A673 (cell line): ENCODE measurements at regions not wholly inside any gene's neighbourhood (a gene's known extent, or its start where the extent isn't known, plus 50 kb on each side); places are given as distances from the start of the nearest gene placed in this dataset.

ENCODE experiments used
- BruUV-seq: library from RNA; stranded (reverse); fragments of 400-500 nt; replicated peaks from 2 replicates; lab custom pipeline; 2021; lab: Mats Ljungman, UMichigan
- CTCF ChIA-PET: fragments of 300-600 bp; sonication (Branson Sonifier 250); formaldehyde crosslinking; loops from one replicate; lab custom pipeline; 2022; ENCODE audit warnings: antibody characterized with exemption; lab: Charles Lee
- POLR2A ChIA-PET: fragments of 300-600 bp; sonication (Branson Sonifier 250); formaldehyde crosslinking; loops from one replicate; lab custom pipeline; 2022; ENCODE audit warnings: antibody characterized with exemption; ENCODE audit not compliant: low non-redundant PET; lab: Charles Lee
- DNase-seq: peaks from one replicate; pipeline ENCODE4 v3.0.0-alpha.2; 2015; ENCODE audit warnings: low spot score
- H3K27ac ChIP-seq: fragments of 200-600 bp; sonication (generic); 2 replicates; pipeline ENCODE4 v1.5.1; 2016; ENCODE audit warnings: mixed run types, low read depth, mild to moderate bottlenecking, mixed read lengths, antibody characterized with exemption, low read length; ENCODE audit not compliant: poor library complexity, severe bottlenecking
- H3K27me3 ChIP-seq: fragments of 200-600 bp; sonication (generic); replicated peaks from 2 replicates; pipeline ENCODE4 v1.6.1; 2017; ENCODE audit warnings: mixed run types, low read depth, mild to moderate bottlenecking, mixed read lengths, antibody characterized with exemption, low read length; ENCODE audit not compliant: insufficient read depth, poor library complexity
- H3K36me3 ChIP-seq: fragments of 200-600 bp; sonication (generic); 2 replicates; pipeline ENCODE4 v1.6.1; 2016; ENCODE audit warnings: mixed run types, mild to moderate bottlenecking, mixed read lengths, antibody characterized with exemption, low read length; ENCODE audit not compliant: insufficient read depth, poor library complexity, severe bottlenecking
- H3K4me1 ChIP-seq: fragments of 200-600 bp; sonication (generic); 2 replicates; pipeline ENCODE4 v1.6.1; 2017; ENCODE audit warnings: mixed run types, mild to moderate bottlenecking, mixed read lengths, antibody characterized with exemption, low read length; ENCODE audit not compliant: insufficient read depth, poor library complexity, severe bottlenecking
- H3K4me3 ChIP-seq: fragments of 200-600 bp; sonication (generic); 2 replicates; pipeline ENCODE4 v1.5.1; 2016; ENCODE audit warnings: low read depth, mixed run types, mild to moderate bottlenecking, mixed read lengths, low read length; ENCODE audit not compliant: poor library complexity, severe bottlenecking
- H3K9me3 ChIP-seq: fragments of 200-600 bp; sonication (generic); 2 replicates; pipeline ENCODE4 v1.6.1; 2016; ENCODE audit warnings: mixed run types, low read depth, mild to moderate bottlenecking, mixed read lengths, antibody characterized with exemption, low read length; ENCODE audit not compliant: poor library complexity, severe bottlenecking
- EZH2 ChIP-seq: fragments of 200-600 bp; sonication (generic); IDR thresholded peaks from 2 replicates; pipeline ENCODE4 v1.6.1; 2017; ENCODE audit warnings: borderline replicate concordance, low read depth, mild to moderate bottlenecking, mixed read lengths, antibody characterized with exemption, low read length; ENCODE audit not compliant: poor library complexity, severe bottlenecking
- intact Hi-C: fragments of 100-400 bp; cut with micrococcal nuclease; formaldehyde crosslinking; loops from one replicate; pipeline ENCODE4 v1.10.0; 2022; ENCODE audit not compliant: unreplicated experiment
- TF ChIP-seq, protein P1 (sequence below): fragments of 300-800, 200-600 bp; sonication (generic); conservative IDR thresholded peaks from 2 replicates; pipeline ENCODE4 v1.5.1; 2017; ENCODE audit warnings: low read depth, mild to moderate bottlenecking, antibody characterized with exemption, low read length, moderate library complexity, mixed read lengths

DNA sequence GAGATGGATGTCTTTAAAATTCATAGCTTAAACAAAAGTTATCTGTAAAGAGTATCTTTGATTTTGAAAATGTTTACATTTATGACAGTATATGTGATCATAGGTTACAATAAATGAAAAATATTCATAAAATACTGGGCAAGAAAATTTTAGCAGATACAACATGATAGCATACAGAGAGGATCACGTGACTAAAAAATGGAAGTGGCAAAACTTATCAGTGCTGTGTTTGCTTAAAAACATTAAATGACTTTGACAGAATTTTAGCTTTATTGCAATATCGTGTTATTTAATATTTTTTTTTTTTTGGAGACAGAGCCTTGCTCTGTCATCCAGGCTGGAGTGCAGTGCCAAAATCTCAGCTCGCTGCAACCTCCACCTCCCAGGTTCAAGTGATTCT is 2294.1 kb downstream of the NCAM2 start:
- no peak for DNase-seq
- H3K27ac ChIP-seq = no peak overlapping the region
- H3K4me3 ChIP-seq = no peak overlapping the region
- intact Hi-C loops = no loop called here
- no peak for TF ChIP-seq EZH2
- TF ChIP-seq, protein P1, sequence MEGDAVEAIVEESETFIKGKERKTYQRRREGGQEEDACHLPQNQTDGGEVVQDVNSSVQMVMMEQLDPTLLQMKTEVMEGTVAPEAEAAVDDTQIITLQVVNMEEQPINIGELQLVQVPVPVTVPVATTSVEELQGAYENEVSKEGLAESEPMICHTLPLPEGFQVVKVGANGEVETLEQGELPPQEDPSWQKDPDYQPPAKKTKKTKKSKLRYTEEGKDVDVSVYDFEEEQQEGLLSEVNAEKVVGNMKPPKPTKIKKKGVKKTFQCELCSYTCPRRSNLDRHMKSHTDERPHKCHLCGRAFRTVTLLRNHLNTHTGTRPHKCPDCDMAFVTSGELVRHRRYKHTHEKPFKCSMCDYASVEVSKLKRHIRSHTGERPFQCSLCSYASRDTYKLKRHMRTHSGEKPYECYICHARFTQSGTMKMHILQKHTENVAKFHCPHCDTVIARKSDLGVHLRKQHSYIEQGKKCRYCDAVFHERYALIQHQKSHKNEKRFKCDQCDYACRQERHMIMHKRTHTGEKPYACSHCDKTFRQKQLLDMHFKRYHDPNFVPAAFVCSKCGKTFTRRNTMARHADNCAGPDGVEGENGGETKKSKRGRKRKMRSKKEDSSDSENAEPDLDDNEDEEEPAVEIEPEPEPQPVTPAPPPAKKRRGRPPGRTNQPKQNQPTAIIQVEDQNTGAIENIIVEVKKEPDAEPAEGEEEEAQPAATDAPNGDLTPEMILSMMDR = no peak
- no peaks in the 10 kb centered on the region for H3K9me3 ChIP-seq
- POLR2A ChIA-PET = no interaction called here
- H3K27me3 ChIP-seq = no peaks in the 10 kb centered on the region
- no peaks in the 10 kb centered on the region for H3K4me1 ChIP-seq
- no TSS peak for BruUV-seq
- no peaks in the 10 kb centered on the region for H3K36me3 ChIP-seq
- CTCF ChIA-PET = no interaction called here

DNA sequence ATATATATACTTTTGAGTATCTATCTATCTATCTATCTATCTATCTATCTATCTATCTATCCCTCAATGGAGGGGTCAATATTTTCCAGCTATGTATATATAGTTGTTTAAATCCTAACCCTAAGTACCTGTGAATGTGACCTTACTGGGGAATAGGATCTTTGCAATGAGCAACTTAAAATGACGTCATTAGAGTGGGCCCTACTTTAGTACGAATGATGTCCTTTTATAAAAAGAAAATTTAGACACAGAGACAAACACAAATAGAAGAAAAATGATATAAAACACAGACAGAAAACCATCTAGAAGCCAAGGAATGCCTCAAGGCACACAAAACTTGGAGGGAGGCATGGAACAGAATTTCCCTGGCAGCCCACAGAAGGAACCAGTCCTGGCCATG is 2283.7 kb downstream of the NCAM2 start:
- Histone ChIP-seq H3K36me3 (no peaks in the 10 kb centered on the region), H3K4me3 (no peak overlapping the region), H3K27ac (no peak overlapping the region), H3K27me3 (no peaks in the 10 kb centered on the region), H3K9me3 (peaks cover 5% of the 10 kb centered on the region), H3K4me1 (no peaks in the 10 kb centered on the region)
- CTCF ChIA-PET = no interaction called here
- no TSS peak for BruUV-seq
- TF ChIP-seq, protein P1 = no peak
- TF ChIP-seq EZH2 = no peak
- POLR2A ChIA-PET = no interaction called here
- DNase-seq = no peak
- intact Hi-C loops = no loop called here

DNA sequence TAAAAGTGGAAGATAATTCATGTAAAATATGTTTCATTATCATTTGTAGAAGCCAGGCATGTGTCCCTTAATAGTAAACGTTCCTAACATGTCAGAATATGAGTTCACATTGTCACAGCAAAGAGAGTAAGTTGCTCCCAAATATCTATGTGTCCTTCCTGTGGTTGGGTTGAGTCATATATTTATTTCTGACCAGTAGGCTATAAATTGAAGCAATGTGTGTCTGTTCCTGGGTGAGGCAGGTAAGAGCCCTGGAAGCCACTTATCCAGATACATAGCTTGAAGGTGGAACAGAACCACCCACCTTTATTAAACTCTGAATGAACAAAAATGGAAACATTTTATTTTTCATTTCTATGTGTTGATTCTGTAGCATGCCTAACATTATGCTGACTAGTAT is 2251.6 kb downstream of the NCAM2 start:
- BruUV-seq = no TSS peak
- no peak overlapping the region for H3K27ac ChIP-seq
- peaks cover 15% of the 10 kb centered on the region for H3K4me1 ChIP-seq
- no peaks in the 10 kb centered on the region for H3K9me3 ChIP-seq
- ChIA-PET POLR2A (no interaction called here), CTCF (no interaction called here)
- no peak overlapping the region for H3K4me3 ChIP-seq
- no peaks in the 10 kb centered on the region for H3K36me3 ChIP-seq
- TF ChIP-seq, protein P1 = no peak
- no peak for TF ChIP-seq EZH2
- intact Hi-C loops = no loop called here
- no peaks in the 10 kb centered on the region for H3K27me3 ChIP-seq
- DNase-seq = no peak
